HG03442 (cell line): ENCODE measurements at regions not wholly inside any gene's neighbourhood (a gene's known extent, or its start where the extent isn't known, plus 50 kb on each side); places are given as distances from the start of the nearest gene placed in this dataset.
"Not testable (repeated sequence)": the region's sequence is repeated elsewhere in the genome, so short reads cannot be mapped to it uniquely, and the experiment has no call there.

Experiments used
- ATAC-seq: cut with Tn5 transposase; IDR thresholded peaks from one replicate; pipeline ENCODE4 v1.9.1; 2021; ENCODE audit warnings: mild to moderate bottlenecking, moderate library complexity; ENCODE audit not compliant: unreplicated experiment

DNA sequence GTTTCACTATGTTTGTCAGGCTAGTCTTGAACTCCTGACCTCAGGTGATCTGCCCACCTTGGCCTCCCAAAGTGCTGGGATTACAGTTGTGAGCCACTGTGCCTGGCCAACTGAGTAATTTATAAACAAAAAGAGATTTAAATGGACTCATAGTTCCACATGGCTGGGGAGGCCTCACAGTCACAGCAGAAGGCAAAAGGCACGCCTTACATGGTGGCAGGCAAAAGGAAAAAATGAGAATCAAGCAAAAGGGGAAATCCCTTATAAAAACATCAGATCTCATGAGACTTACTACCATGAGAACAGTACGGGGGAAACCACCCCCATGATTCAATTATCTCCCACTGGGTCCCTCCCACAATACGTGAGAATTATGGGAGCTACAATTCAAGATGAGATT, 73.2 kb upstream of the TIAM1 start:
- ATAC-seq = not testable (repeated sequence)

DNA sequence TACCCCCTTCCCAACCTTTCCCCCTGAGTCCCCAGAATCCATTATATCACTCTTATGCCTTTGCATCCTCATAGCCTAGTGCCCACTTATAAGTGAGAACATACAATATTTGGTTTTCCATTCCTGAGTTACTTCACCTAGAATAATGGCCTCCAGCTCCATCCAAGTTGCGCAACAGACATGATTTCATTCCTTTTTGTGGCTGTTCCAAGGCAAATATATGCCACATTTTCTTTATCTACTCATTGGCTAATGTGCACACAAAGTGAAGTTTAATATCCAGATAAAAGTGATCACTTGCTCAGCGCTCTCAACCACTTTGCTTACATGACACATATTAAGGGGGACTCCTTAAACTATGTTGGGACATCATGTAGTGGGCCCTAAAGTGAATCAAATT, 72.4 kb upstream of the TIAM1 start:
- no peak for ATAC-seq

DNA sequence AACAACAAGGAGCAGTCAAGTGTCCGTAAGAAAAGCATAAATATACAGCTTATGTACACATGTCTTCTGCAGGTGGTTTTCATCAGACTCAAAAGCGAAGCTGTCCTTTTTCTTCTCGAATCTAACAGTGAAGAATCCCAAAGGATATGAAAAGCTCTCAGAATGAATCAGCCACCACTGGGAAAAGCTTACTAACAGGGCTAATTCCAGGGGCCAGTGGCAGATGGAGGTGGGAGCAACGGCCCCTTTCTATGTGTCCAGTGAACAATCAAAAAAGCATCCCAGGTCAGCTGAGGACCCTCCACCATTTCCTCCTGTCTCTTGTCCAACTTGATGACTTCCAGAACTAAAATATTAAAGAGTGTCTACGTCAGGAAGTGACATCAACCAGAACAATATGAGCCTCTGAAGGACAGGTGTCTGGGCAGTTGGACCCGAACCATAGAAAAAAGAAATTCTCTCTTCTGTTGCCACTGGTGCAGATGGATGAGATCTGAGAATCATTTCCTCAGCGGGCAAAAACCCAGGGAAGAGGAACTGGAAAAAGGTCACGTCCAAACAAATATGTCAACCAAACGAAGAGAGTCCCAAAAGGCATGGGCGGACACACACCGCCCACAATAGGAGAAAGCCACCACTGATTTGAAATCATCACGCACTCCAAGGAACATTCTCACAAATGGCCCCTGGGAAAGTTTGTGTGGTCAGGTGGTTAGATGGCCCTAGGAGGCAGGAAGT, 70.4 kb upstream of the TIAM1 start:
- no peak for ATAC-seq

DNA sequence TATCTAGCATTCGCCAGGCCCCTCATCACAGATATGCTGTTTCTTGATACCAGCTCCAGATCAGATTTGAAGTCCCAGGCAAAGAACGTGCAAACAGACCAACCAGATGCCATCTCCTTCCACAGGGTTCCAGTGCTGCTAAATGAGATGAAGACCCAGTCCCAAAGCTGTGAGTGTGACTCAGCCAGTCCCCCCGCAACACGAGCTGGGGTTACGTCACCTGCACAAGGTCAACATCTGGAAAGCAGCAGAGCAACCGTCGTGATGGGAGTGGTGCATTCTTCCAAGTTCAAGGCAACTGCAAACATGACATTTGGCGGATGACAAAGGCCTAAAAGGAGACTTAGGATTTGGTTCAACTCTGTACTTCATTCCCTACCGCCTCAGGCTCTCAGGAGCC, 69.6 kb upstream of the TIAM1 start:
- ATAC-seq = no peak

DNA sequence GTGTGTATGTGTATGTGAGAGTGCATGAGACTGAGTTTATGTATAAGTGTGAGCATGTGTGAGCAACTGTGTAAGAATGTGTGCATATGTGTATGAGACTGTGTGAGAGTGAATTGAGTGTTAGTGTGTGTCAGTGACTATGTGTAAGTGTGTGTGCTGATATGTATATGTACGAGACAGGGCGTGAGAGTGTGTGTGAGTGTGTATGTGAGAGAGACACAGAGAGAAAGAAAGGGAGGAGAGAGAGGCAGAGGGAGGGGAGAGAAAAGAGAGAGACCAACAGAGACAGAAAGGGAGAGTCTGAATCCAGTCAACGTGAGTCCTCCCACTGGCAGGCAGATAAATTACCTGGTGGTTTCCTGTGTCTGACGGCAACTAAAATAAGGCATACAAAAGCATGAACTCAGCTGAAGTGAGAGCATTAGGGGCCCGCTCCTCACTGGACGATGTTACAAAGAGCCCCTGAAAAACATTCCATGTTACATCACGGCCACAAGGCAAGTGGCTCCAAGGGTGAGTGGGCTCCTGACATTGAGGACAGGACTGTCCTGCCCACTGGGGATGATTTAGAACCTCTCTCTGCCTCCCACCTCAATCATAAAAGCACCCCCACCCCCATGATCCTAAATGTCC, 66.6 kb upstream of the TIAM1 start:
- no peak for ATAC-seq

DNA sequence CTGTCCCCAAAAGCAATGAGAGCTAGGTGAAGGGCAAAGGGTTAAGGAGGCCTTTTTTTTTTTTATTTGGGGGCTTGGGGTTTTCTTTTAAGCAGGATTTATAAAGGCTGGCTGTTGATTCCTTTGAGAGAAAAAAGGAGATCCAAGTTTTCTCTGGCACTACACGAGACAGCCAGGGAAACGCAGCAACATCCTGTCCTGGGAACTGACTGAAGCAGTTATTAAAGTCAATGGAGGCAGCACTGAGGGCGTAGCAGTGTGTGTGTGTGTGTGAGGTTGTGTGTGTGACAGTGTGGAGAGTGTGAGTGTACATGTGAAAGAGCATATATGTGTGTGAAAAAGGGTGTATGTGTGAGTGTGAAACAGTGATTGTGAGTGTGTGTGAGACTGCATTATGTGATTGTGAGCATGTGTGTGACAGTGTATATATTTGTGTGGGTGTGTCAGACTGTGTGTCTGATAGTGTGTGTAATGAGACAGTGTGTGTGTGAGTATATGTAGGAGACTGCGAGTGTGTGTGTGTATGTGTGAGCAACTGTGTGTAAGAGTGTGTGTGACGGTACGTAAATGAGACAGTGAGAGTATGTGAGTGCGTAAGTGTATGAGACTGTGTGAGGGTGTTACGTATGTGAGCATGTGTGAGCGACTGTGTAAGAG, 65.9 kb upstream of the TIAM1 start:
- no peak for ATAC-seq

DNA sequence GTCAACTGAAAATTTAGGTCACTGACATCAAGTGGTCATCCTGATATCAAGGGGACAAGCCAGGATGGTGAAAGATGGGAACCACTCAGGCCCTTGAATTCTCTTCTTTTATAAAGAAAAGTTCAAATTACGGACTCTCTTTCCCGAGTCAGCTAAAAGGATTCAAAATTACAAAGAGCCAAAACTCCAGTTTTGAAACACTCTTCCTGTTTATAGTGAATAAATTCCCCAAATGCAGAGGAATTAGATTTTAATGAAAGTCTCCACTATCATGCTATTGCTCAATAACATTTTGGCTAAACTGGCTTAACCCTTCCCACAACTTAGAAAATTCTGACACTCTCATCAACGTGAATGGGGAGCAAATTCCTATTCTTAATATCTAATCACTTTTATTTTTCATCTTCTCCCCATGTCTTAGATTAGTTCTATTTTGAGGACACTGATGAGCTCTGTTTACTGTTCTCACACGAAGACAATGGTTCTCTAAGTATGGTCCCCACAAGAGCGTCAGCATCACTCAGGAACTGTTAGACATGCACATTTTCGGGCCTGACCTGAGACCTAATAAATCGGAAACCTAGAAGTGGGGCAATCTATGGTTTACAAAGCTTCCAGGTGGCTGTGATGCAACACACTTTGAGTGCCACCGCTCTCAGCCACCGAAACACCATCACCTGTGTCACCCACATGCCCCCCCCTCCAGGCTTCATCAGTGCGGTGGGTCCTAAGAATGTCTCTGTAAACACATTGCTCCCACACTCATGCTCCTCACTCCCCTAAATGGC, 64.4 kb upstream of the TIAM1 start:
- ATAC-seq = no peak

DNA sequence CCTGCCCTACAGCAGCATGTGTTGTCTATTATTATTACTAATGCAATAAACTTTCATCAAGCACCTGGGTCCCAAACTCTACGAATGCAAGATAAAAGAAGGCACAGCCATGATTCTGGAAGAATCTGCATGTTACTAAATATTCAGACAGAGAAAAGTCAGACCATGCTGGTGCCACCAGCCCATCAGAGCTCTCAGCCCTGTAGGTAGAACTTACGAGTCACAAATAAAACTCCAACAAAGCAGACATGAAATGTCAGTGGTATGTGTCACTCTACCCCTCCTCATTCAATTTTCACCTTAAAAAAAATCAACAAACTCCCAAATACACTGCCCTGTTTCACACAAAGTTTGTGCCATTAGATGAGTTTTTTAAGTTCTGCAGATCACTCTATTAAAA, 62.4 kb upstream of the TIAM1 start:
- no peak for ATAC-seq

DNA sequence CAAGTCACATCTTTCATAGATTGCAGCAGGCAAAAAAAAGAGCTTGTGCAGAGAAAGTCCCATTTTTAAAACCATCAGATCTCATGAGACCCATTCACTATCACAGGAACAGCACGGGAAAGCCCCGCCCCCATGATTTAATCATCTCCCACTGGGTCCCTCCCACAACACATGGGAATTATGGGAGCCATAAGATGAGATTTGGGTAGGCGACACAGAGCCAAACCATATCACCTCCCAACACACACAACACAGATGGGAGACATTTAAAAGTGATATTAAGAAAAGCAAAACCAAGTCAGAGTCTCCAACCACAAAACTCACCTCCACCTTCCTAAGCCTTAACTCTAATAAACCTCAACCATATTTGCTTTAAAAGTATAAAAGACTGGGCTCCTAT, 61.5 kb upstream of the TIAM1 start:
- no peak for ATAC-seq

DNA sequence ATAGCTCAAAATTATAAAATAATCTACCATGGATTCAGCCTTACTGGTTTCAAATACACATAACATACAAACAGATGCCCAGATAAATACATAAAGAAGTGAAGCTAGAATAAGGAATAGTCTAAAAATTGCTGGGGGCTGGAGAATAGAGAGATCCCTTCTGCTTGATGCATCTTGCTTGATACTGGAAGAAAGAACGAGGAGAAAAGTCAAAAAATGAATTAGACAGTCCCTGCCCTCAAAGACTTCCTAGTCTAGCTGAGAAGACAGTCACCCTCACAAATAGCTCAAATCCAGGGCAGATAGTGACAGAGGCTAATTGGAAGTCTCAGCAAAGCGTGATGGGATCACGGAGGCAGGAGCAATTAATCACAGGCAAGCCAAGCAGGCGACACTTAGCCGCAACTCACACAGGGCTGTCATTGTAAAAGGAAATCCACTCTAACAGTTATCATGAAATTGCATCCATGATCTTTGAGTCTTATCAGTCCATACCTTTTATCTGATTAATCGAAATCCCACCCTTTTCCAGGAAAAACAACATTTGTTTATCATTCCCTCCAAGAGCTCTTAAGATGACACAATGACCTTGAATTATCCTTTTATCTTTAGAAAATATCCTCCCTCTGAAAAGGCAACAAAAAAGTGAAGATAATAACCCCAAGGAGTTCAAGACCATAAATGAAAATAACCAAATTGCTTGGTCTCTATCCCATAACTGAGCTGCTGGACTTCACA, 59.7 kb upstream of the TIAM1 start:
- no peak for ATAC-seq

DNA sequence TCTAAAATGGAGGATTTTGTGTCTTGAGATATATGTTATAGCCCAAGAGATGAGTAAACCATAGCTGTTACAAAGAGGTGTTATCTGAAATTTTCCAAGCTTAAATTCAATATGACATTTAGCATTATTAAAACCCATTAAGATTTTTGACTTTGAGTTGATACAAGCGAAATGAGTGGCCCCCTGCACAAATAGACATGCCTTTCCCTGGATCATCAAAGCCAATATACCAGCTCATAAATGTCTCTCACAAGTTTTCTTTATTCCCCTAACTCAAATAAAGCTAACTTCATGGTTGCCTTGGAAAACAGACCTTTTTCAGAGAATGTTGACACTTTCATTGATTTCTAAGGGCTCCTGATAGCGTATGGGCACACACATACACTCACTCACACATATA, 55.5 kb upstream of the TIAM1 start:
- ATAC-seq = no peak

DNA sequence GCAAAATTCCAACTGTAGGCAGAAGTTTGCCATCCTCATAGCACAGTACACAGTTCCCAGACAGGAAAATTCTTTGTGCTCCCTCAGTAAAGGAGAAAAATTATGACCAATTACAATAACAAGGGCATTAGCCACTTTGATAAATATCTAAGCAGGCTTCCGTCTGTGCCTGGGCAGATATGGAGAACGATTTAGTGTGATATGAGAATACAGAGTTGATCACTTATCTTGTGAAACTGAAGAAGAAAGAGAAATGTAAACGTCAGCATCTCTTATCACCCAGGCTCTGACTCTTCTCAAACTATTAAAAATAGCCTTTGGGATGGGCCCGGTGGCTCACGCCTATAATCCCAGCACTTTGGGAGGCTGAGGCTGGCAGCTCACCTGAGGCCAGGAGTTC, 54.5 kb upstream of the TIAM1 start:
- no peak for ATAC-seq

DNA sequence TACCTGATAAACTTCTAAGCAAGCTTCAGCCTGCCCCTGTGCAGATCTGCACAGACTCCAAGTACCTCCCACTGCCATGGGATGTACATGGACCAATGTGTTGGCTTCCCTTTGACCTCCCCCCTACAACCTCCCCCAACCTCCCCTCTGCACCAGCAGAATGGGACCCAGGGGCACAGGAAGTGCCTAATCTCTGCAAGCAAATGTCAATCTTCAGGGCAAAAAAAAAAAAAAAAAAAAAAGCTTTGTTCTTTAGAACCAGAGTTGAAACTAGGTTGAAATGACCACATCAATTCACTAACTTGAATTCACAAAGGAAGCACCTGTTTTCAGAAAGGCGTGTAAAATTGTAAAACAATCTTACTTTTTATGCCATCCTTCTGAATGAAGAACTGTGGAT, 53.9 kb upstream of the TIAM1 start:
- no peak for ATAC-seq

DNA sequence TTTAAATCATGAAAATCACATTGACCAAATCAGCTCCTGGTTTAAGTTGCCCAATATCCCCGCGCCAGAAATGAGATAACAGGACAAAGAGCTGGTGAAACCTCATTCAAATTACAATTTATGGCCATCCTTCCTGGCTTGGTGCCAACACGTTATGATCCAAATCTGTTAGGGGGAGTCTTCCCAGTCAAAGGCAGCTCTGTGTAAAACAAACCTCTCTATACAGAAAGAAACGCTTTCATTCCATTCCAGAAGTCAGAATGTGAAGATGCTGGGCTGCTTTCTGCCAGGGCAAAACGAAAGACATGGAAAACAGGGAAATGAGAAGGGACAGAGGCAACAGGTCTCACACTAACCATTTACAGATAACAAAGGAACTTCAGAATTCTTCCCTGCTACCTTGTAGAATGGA, 53.5 kb upstream of the TIAM1 start:
- no peak for ATAC-seq

DNA sequence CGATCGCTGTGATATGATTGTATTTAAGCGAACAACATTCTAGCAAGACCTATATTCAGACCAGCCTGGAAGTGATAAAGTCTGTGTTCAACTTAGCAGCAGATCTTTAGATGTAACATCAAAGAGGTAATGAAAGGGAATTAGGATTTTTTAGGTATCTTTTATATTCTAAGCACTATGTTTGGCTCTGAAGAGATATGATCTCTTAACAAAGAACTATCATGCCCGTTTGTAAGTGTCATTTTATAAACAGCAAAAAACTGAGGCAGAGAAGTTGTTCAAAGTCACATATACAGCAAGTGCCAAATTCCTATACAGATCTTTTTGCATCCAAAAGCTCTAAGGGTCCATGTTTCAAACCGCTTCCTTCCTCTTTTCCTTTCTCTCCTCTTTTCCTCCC, 53.0 kb upstream of the TIAM1 start:
- ATAC-seq = no peak

DNA sequence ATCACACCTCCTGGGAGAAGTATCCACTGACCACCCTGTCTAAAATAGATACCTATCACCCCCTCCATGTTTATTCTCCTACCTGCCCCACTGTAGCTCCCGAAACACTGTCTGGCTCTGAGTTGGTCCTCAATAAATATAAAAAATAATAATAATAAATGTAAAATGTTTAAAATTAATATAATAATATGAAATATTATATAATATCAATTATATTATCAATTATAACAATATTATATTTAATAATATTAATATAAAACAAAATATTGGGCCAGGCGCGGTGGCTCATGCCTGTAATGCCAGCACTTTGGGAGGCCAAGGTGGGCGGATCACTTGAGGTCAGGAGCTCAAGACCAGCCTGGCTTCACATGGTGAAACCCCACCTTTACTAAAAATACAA, 52.3 kb upstream of the TIAM1 start:
- no peak for ATAC-seq

DNA sequence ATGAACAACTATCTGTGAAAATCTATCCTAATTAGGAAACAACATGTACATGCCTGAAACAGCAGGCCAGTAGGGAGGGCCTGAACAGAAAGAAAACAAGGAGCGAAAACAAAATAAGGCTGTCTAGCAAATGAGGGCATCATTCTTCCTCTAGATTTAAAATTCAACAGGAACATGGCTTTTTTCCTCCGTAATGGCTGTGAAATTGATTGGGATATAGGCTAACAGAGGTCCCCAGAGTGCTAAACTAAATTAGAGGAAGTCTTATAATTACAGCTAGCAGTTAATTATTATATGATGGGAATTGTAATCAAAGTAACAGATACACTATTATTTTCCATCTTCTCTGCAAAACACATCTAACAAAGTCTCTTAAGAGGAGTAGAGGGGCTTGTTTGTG, 51.7 kb upstream of the TIAM1 start:
- no peak for ATAC-seq

DNA sequence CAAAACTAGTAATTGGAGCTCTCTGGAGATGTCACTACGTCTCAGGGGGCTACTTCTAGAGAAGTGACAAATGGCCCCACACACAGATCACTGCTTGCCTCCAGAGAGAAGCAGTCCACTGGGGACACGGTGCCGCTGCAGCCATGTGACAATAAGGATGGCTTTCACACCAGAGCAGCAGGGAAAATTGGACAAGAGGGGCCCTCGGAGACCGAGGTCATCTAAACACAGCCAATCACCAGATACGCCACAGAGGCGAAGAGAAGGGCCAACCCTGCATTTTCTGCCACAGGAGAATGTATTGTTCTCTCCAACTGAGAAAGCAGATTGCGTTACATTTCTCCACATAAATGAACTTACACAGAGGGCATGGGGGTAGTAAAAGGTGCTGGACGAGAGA, 51.2 kb upstream of the TIAM1 start:
- ATAC-seq = no peak

DNA sequence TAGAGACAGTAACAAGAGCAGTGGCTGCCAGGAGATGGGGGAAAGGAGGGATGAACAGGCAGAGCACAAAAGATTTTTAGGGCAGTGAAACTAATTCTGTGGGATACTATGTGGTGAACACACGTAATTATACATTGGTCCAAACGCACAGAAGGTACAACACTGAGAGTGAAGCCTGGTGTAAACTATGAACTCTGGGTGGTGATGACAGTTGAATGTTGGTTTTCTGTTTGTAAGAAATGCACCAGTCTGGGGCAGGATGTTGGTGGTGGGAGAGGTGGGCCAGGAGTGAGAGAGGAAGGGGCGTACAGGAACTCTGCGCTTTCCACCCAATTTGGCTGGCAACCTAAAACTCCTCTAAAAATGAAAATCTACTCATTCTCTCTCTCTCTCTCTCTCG, 50.2 kb upstream of the TIAM1 start:
- no peak for ATAC-seq
